ENCODE measurements at regions not wholly inside any gene's neighbourhood (a gene's known extent, or its start where the extent isn't known, plus 50 kb on each side); places are given as distances from the start of the nearest gene placed in this dataset.
"Not testable (repeated sequence)": the region's sequence is repeated elsewhere in the genome, so short reads cannot be mapped to it uniquely, and the experiment has no call there.

GRCh38 chr1:174105086-174105485 is 54.2 kb upstream of the RABGAP1L start:
- DNase-seq (ENCODE audit: low read depth in 4 of 4, low spot score in 3 of 4) = no peak

GRCh38 chr1:174103766-174104165 is 55.6 kb upstream of the RABGAP1L start:
- DNase-seq (ENCODE audit: low read depth in 4 of 4, low spot score in 3 of 4) = no peak

- not testable (repeated sequence) for DNase-seq (ENCODE audit: low read depth in 4 of 4, low spot score in 3 of 4)
Measured at GRCh38 chr1:174101976-174102375, 57.3 kb upstream of the RABGAP1L start.

GRCh38 chr1:174097426-174097825 is 61.9 kb upstream of the RABGAP1L start:
- DNase-seq (ENCODE audit: low read depth in 4 of 4, low spot score in 3 of 4) = no peak

- DNase-seq (ENCODE audit: low read depth in 4 of 4, low spot score in 3 of 4) = not testable (repeated sequence)
Measured at GRCh38 chr1:174093789-174094188, 65.5 kb upstream of the RABGAP1L start.

GRCh38 chr1:174090471-174090870 is 68.3 kb upstream of the RC3H1 start:
- DNase-seq (ENCODE audit: low read depth in 4 of 4, low spot score in 3 of 4) = no peak

GRCh38 chr1:174080819-174081218 is 58.7 kb upstream of the RC3H1 start:
- DNase-seq (ENCODE audit: low read depth in 4 of 4, low spot score in 3 of 4) = no peak

GRCh38 chr1:174079796-174080195 is 57.6 kb upstream of the RC3H1 start:
- no peak for DNase-seq (ENCODE audit: low read depth in 4 of 4, low spot score in 3 of 4)

- not testable (repeated sequence) for DNase-seq (ENCODE audit: low read depth in 4 of 4, low spot score in 3 of 4)
Measured at GRCh38 chr1:174078916-174079315, 56.8 kb upstream of the RC3H1 start.

GRCh38 chr1:174077749-174078490 is 55.8 kb upstream of the RC3H1 start:
- DNase-seq (ENCODE audit: low read depth in 4 of 4, low spot score in 3 of 4) = no peak

- no peak for DNase-seq (ENCODE audit: low read depth in 4 of 4, low spot score in 3 of 4)
Measured at GRCh38 chr1:174075245-174075692, 53.1 kb upstream of the RC3H1 start.

GRCh38 chr1:174074757-174075156 is 52.6 kb upstream of the RC3H1 start:
- no peak for DNase-seq (ENCODE audit: low read depth in 4 of 4, low spot score in 3 of 4)

- peak in 2 of 4 donors; percentile 10 to 26 for DNase-seq (ENCODE audit: low read depth in 4 of 4, low spot score in 3 of 4)
Measured at GRCh38 chr1:174072581-174072980, 50.4 kb upstream of the RC3H1 start.

Measured in right renal pelvis (tissue), 4 donors.